ENCODE measurements at regions not wholly inside any gene's neighbourhood (a gene's known extent, or its start where the extent isn't known, plus 50 kb on each side); places are given as distances from the start of the nearest gene placed in this dataset.
"Not testable (repeated sequence)": the region's sequence is repeated elsewhere in the genome, so short reads cannot be mapped to it uniquely, and the experiment has no call there.

- TF ChIP-seq POLR2A (IDR thresholded peaks at IDR 0.05; ENCODE audit: low read depth, low read length) = no peak
- no peak for TF ChIP-seq TAF1 (IDR thresholded peaks at IDR 0.05; ENCODE audit: borderline replicate concordance, low read depth, low read length)
- no peak for TF ChIP-seq POLR2AphosphoS5 (IDR thresholded peaks at IDR 0.05; ENCODE audit: low read depth, low read length)
- FAIRE-seq = no peak
- no peak for DNase-seq (ENCODE audit: insufficient read length)
Observed at GRCh38 chr16:51535591-51535990, 384.5 kb upstream of the SALL1 start.

DNA sequence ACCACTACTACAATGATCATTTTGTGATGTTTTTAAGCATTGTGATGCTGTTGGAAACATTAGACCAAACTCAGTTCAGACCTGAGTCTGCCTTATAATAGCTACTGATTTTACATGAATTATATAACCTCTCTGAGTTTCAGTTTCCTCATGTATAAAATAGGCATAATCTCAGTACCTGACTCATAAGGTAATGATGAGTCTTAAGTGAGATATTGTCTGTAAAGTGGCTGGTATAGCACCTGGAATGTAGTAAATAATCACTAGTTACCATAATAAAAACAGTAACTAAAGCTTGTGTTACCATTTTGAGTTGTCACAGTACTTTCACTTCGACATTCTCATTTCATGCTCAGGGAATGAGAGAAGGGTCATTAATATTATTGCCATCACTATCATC is 381.5 kb upstream of the SALL1 start:
- no peak for FAIRE-seq
- no peak for DNase-seq (ENCODE audit: insufficient read length)
- TF ChIP-seq POLR2AphosphoS5 (IDR thresholded peaks at IDR 0.05; ENCODE audit: low read depth, low read length) = no peak
- TF ChIP-seq TAF1 (IDR thresholded peaks at IDR 0.05; ENCODE audit: borderline replicate concordance, low read depth, low read length) = no peak
- no peak for TF ChIP-seq POLR2A (IDR thresholded peaks at IDR 0.05; ENCODE audit: low read depth, low read length)

GRCh38 chr16:51531271-51531670 is 380.2 kb upstream of the SALL1 start:
- TF ChIP-seq POLR2AphosphoS5 (IDR thresholded peaks at IDR 0.05; ENCODE audit: low read depth, low read length) (no peak), TAF1 (IDR thresholded peaks at IDR 0.05; ENCODE audit: borderline replicate concordance, low read depth, low read length) (no peak), POLR2A (IDR thresholded peaks at IDR 0.05; ENCODE audit: low read depth, low read length) (no peak)
- no peak for DNase-seq (ENCODE audit: insufficient read length)
- FAIRE-seq = no peak

DNA sequence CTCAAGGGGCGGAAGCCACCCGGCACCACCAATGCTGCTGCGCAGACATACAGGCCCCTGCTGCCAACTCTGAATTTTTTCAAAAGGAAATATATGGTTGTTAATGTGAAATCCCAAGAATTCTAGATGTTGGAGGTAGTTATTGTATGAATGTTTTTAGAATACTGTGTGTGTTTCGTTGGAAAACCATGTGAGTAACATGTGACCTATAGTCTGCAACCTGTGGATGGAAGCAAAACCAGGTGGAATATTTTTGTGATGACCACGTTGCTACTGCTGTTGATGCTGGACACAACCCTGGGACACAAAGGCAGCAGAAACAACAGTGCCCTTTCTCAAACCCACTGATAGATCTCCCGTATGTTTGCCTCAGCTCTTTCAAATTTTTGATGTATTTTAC is 376.3 kb upstream of the SALL1 start:
- FAIRE-seq = no peak
- no peak for TF ChIP-seq TAF1 (IDR thresholded peaks at IDR 0.05; ENCODE audit: borderline replicate concordance, low read depth, low read length)
- TF ChIP-seq POLR2A (IDR thresholded peaks at IDR 0.05; ENCODE audit: low read depth, low read length) = no peak
- TF ChIP-seq POLR2AphosphoS5 (IDR thresholded peaks at IDR 0.05; ENCODE audit: low read depth, low read length) = no peak
- no peak for DNase-seq (ENCODE audit: insufficient read length)

- no peak for FAIRE-seq
- no peak for DNase-seq (ENCODE audit: insufficient read length)
- TF ChIP-seq POLR2A (IDR thresholded peaks at IDR 0.05; ENCODE audit: low read depth, low read length) = no peak
- TF ChIP-seq TAF1 (IDR thresholded peaks at IDR 0.05; ENCODE audit: borderline replicate concordance, low read depth, low read length) = no peak
- TF ChIP-seq POLR2AphosphoS5 (IDR thresholded peaks at IDR 0.05; ENCODE audit: low read depth, low read length) = no peak
Observed at GRCh38 chr16:51526621-51527020, 375.6 kb upstream of the SALL1 start.

DNA sequence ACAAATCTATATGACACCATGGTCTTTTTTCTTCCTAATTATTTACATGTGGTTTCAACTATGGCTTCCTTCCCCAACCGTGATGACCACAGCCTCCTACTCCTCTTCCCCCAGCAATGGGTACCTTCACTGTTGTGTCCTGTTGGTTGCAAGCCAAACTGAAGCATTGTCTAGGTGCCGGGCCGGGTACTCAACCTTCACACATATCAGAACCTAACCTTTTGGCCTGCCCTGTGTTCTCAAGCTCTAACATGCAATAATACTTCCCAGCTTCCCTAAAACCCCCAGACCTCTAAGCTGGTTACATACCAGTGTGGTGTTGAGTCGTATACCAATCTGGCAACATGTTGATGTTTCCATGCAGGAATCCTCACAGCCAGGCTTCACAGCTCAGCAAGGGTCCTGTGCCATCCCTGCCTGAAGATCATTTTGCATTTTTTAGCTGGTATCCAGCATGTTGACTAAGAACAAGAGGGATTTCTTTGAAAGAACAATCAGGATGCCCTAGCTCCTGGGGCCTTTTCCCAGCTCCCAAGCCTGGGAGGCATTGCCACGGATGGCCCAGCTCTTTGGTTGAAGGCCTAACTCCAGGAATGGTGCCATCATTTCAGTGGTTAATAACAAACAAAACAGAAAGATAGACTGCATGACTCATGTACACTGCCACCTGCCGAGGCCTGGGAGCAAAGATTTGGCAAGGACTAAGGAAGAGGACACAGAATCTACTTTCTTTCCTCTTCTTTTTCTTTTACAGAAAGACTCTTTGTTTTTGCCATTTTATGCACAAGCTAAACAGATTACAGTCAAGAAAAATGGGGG is 373.7 kb upstream of the SALL1 start:
- FAIRE-seq (no peak), DNase-seq (ENCODE audit: insufficient read length) (no peak)

DNA sequence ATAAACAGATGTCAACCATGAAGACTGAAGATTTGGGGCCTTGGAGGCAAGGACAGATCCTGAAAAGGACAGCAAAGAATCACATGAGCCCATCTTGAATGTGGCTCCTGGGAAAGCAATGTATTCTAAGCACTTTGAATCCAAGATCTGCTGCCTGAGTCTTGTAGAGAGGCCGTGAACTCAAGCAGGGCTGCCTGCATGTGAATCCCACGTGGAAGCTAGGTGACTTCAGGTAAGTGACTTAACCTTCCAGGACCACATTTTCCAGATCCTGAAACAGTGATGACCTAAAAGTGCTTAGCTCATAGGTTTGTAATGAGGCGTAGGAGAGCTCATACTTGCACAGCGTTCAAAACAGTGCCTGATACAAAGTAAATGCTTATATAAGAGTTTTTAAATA is 373.0 kb upstream of the SALL1 start:
- FAIRE-seq = no peak
- TF ChIP-seq POLR2AphosphoS5 (IDR thresholded peaks at IDR 0.05; ENCODE audit: low read depth, low read length) = no peak
- TF ChIP-seq POLR2A (IDR thresholded peaks at IDR 0.05; ENCODE audit: low read depth, low read length) = no peak
- no peak for TF ChIP-seq TAF1 (IDR thresholded peaks at IDR 0.05; ENCODE audit: borderline replicate concordance, low read depth, low read length)
- no peak for DNase-seq (ENCODE audit: insufficient read length)

More for the DNA sequence above, 373.7 kb upstream of the SALL1 start:
- TF ChIP-seq TAF1 (IDR thresholded peaks at IDR 0.05; ENCODE audit: borderline replicate concordance, low read depth, low read length) = no peak
- no peak for TF ChIP-seq POLR2AphosphoS5 (IDR thresholded peaks at IDR 0.05; ENCODE audit: low read depth, low read length)
- no peak for TF ChIP-seq POLR2A (IDR thresholded peaks at IDR 0.05; ENCODE audit: low read depth, low read length)

GRCh38 chr16:51523400-51523799 is 372.3 kb upstream of the SALL1 start:
- FAIRE-seq (no peak), DNase-seq (ENCODE audit: insufficient read length) (no peak)
- no peak for TF ChIP-seq POLR2A (IDR thresholded peaks at IDR 0.05; ENCODE audit: low read depth, low read length)
- TF ChIP-seq POLR2AphosphoS5 (IDR thresholded peaks at IDR 0.05; ENCODE audit: low read depth, low read length) = no peak
- no peak for TF ChIP-seq TAF1 (IDR thresholded peaks at IDR 0.05; ENCODE audit: borderline replicate concordance, low read depth, low read length)

- TF ChIP-seq POLR2A (IDR thresholded peaks at IDR 0.05; ENCODE audit: low read depth, low read length) (no peak), TAF1 (IDR thresholded peaks at IDR 0.05; ENCODE audit: borderline replicate concordance, low read depth, low read length) (no peak), POLR2AphosphoS5 (IDR thresholded peaks at IDR 0.05; ENCODE audit: low read depth, low read length) (no peak)
- FAIRE-seq = no peak
Observed at GRCh38 chr16:51522902-51523301, 371.8 kb upstream of the SALL1 start.

GRCh38 chr16:51516960-51517359 is 365.9 kb upstream of the SALL1 start:
- not testable (repeated sequence) for FAIRE-seq; DNase-seq (ENCODE audit: insufficient read length)

More at GRCh38 chr16:51522902-51523301, 371.8 kb upstream of the SALL1 start:
- no peak for DNase-seq (ENCODE audit: insufficient read length)

GRCh38 chr16:51510416-51510815 is 359.3 kb upstream of the SALL1 start:
- DNase-seq (ENCODE audit: insufficient read length) = no peak
- FAIRE-seq = no peak
- TF ChIP-seq TAF1 (IDR thresholded peaks at IDR 0.05; ENCODE audit: borderline replicate concordance, low read depth, low read length) = no peak
- TF ChIP-seq POLR2AphosphoS5 (IDR thresholded peaks at IDR 0.05; ENCODE audit: low read depth, low read length) = no peak
- no peak for TF ChIP-seq POLR2A (IDR thresholded peaks at IDR 0.05; ENCODE audit: low read depth, low read length)

- TF ChIP-seq POLR2A (IDR thresholded peaks at IDR 0.05; ENCODE audit: low read depth, low read length) (no peak), POLR2AphosphoS5 (IDR thresholded peaks at IDR 0.05; ENCODE audit: low read depth, low read length) (no peak), TAF1 (IDR thresholded peaks at IDR 0.05; ENCODE audit: borderline replicate concordance, low read depth, low read length) (no peak)
- FAIRE-seq (no peak), DNase-seq (ENCODE audit: insufficient read length) (no peak)
Observed at GRCh38 chr16:51509336-51509735, 358.3 kb upstream of the SALL1 start.

Measured in GM12892 (cell line).